HCT116 (cell line): ENCODE measurements at regions not wholly inside any gene's neighbourhood (a gene's known extent, or its start where the extent isn't known, plus 50 kb on each side); places are given as distances from the start of the nearest gene placed in this dataset.

Experiments
- ATAC-seq: fragments of 200-7000 bp; cut with Tn5 transposase; 2 replicates; pipeline ENCODE4 v1.9.1; 2020; ENCODE audit warnings: mild to moderate bottlenecking, moderate library complexity
- BruUV-seq: library from RNA; stranded (reverse); fragments of 400-500 nt; replicated peaks from 2 replicates; lab custom pipeline; 2021; lab: Mats Ljungman, UMichigan
- CTCF ChIA-PET: fragments of 300-600 bp; sonication (Branson Sonifier 250); formaldehyde crosslinking; loops from one replicate; lab custom pipeline; 2021; ENCODE audit warnings: antibody characterized with exemption; lab: Charles Lee
- POLR2A ChIA-PET: fragments of 300-600, 350-600 bp; sonication (Branson Sonifier 250); formaldehyde crosslinking; loops from one replicate; lab custom pipeline; 2021; ENCODE audit warnings: antibody characterized with exemption; lab: Charles Lee
- RAD21 ChIA-PET, 2 experiments: fragments of 300-600 bp; sonication (Branson Sonifier 250); formaldehyde crosslinking; loops; one replicate each; lab custom pipeline; 2023; ENCODE audit warnings: low total read pairs in 2 of 2; ENCODE audit not compliant: uncharacterized antibody in 2 of 2, unreplicated experiment in 2 of 2, low non-redundant PET in 1 of 2; lab: Charles Lee
- DNase-seq: peaks from one replicate; pipeline ENCODE4 v3.0.0-alpha.2; 2010; ENCODE audit warnings: low read depth, low spot score
- H2AFZ ChIP-seq: fragments of 200-600 bp; shearing (Covaris generic), sonication (generic); 2 replicates; pipeline ENCODE4 v1.6.1; 2017; ENCODE audit warnings: low read depth, mixed run types, mixed read lengths, antibody characterized with exemption, low read length; ENCODE audit not compliant: poor library complexity, severe bottlenecking
- H3K27ac ChIP-seq: 2 replicates; pipeline ENCODE4 v1.5.1; 2012; ENCODE audit warnings: low read depth, low read length
- H3K27me3 ChIP-seq: fragments of 200-600 bp; sonication (generic); 2 replicates; pipeline ENCODE4 v1.6.1; 2016; ENCODE audit warnings: mixed run types, low read length, mixed read lengths; ENCODE audit not compliant: insufficient read depth
- H3K36me3 ChIP-seq, 2 experiments: fragments of 200-500 bp in 1 of 2; fragments of 200-600 bp in 1 of 2; sonication (Bioruptor generic) in 1 of 2; sonication (generic) in 1 of 2; 2 replicates each; pipeline versions ENCODE4 v1.5.1 to v1.6.1; 2014 to 2016; ENCODE audit warnings: low read length in 2 of 2, inconsistent platforms in 1 of 2, mixed read lengths in 1 of 2, mixed run types in 1 of 2; ENCODE audit not compliant: insufficient read depth in 2 of 2, control insufficient read depth in 1 of 2
- H3K4me1 ChIP-seq, 2 experiments: fragments of 200-600 bp in 1 of 2; sonication (generic) in 1 of 2; 2 replicates each; pipeline versions ENCODE4 v1.5.1 to v1.6.1; 2012 to 2017; ENCODE audit warnings: low read length in 2 of 2, inconsistent platforms in 1 of 2, mild to moderate bottlenecking in 1 of 2, mixed read lengths in 1 of 2, mixed run types in 1 of 2, moderate library complexity in 1 of 2; ENCODE audit not compliant: insufficient read depth in 2 of 2, control insufficient read depth in 1 of 2
- H3K4me2 ChIP-seq: fragments of 200-600 bp; sonication (generic); 2 replicates; pipeline ENCODE4 v1.6.1; 2017; ENCODE audit warnings: mixed run types, low read length, mixed read lengths
- H3K4me3 ChIP-seq, 2 experiments: fragments of 200-600 bp in 1 of 2; sonication (generic) in 1 of 2; replicated peaks in 1 of 2; 2 replicates each; pipeline ENCODE4 v1.5.1; 2011 to 2016; ENCODE audit warnings: low read length in 2 of 2, control low read depth in 1 of 2, low read depth in 1 of 2, mild to moderate bottlenecking in 1 of 2, mixed read lengths in 1 of 2, mixed run types in 1 of 2
- H3K79me2 ChIP-seq: fragments of 200-600 bp; sonication (generic); 2 replicates; pipeline ENCODE4 v1.6.1; 2017; ENCODE audit warnings: mild to moderate bottlenecking, mixed run types, low read length, moderate library complexity, mixed read lengths; ENCODE audit not compliant: insufficient read depth
- H3K9ac ChIP-seq: fragments of 200-600 bp; sonication (generic); 2 replicates; pipeline ENCODE4 v1.6.1; 2016; ENCODE audit warnings: low read length, mixed read lengths
- H3K9me2 ChIP-seq: fragments of 200-600 bp; sonication (generic), shearing (Covaris generic); 2 replicates; pipeline ENCODE4 v1.6.1; 2017; ENCODE audit warnings: mixed run types, mild to moderate bottlenecking, moderate library complexity; ENCODE audit not compliant: insufficient read depth
- H3K9me3 ChIP-seq, 2 experiments: fragments of 200-500 bp in 1 of 2; fragments of 200-600 bp in 1 of 2; sonication (Bioruptor generic) in 1 of 2; sonication (generic) in 1 of 2; 2 replicates each; pipeline ENCODE4 v1.6.1; 2014 to 2017; ENCODE audit warnings: low read length in 2 of 2, mixed read lengths in 2 of 2, inconsistent platforms in 1 of 2, low read depth in 1 of 2, mild to moderate bottlenecking in 1 of 2, mixed run types in 1 of 2, moderate library complexity in 1 of 2; ENCODE audit not compliant: control insufficient read depth in 1 of 2, insufficient read depth in 1 of 2
- H4K20me1 ChIP-seq: fragments of 200-600 bp; sonication (generic), shearing (Covaris generic); 2 replicates; pipeline ENCODE4 v1.6.1; 2017; ENCODE audit warnings: mixed run types, mild to moderate bottlenecking, moderate library complexity; ENCODE audit not compliant: insufficient read depth
- POLR2AphosphoS5 ChIP-seq: IDR thresholded peaks from 2 replicates; pipeline ENCODE4 v1.6.1; 2011; ENCODE audit warnings: mild to moderate bottlenecking, low read depth, low read length, moderate library complexity
- SRF ChIP-seq: IDR thresholded peaks from 2 replicates; pipeline ENCODE4 v1.6.1; 2012; ENCODE audit warnings: low read depth
- YY1 ChIP-seq: IDR thresholded peaks from 2 replicates; pipeline ENCODE4 v1.6.1; 2011; ENCODE audit warnings: low read length, low read depth, moderate library complexity, mild to moderate bottlenecking; ENCODE audit not compliant: insufficient replicate concordance; ENCODE audit errors: extremely low read depth
- ZNF274 ChIP-seq: fragments of 200-500 bp; sonication (Bioruptor generic); IDR thresholded peaks from 2 replicates; pipeline ENCODE4 v1.6.1; 2014; ENCODE audit warnings: mild to moderate bottlenecking, low read depth, low read length, inconsistent platforms
- intact Hi-C: fragments of 100-400 bp; cut with micrococcal nuclease; formaldehyde crosslinking; loops from 2 replicates; pipeline ENCODE4 v1.10.0; 2022

- no peaks in the 10 kb centered on the region for H3K4me1 ChIP-seq
- ChIA-PET RAD21 (no interaction called here), CTCF (no interaction called here), POLR2A (no interaction called here)
- H4K20me1 ChIP-seq: no peaks in the 10 kb centered on the region
- DNase-seq (no peak), ATAC-seq (no peak)
- H3K9me2 ChIP-seq: no peaks in the 10 kb centered on the region
- H3K36me3 ChIP-seq: no peaks in the 10 kb centered on the region
- H3K27me3 ChIP-seq: no peaks in the 10 kb centered on the region
- intact Hi-C loops: no loop called here
- TF ChIP-seq YY1: no peak
- no peak for TF ChIP-seq ZNF274
- TF ChIP-seq SRF: no peak
- H3K9me3 ChIP-seq: no peaks in the 10 kb centered on the region
- H2AFZ ChIP-seq: no peak overlapping the region
- H3K9ac ChIP-seq: no peak overlapping the region
- no peak overlapping the region for H3K4me3 ChIP-seq
- BruUV-seq: no TSS peak
- no peak overlapping the region for H3K27ac ChIP-seq
- no peaks in the 10 kb centered on the region for H3K79me2 ChIP-seq
- no peak overlapping the region for H3K4me2 ChIP-seq
These were observed 384.3 kb upstream of the ACTRT1 start for GRCh38 chrX:128436397-128437103.

GRCh38 chrX:128425546-128425945, 373.3 kb upstream of the ACTRT1 start:
- H3K9me2 ChIP-seq: no peaks in the 10 kb centered on the region
- intact Hi-C loops: no loop called here
- POLR2A ChIA-PET: no interaction called here
- CTCF ChIA-PET: no interaction called here
- BruUV-seq: no TSS peak
- no peak overlapping the region for H2AFZ ChIP-seq
- no peak overlapping the region for H3K4me3 ChIP-seq
- no peak overlapping the region for H3K4me2 ChIP-seq
- H3K79me2 ChIP-seq: no peaks in the 10 kb centered on the region
- H3K27me3 ChIP-seq: no peaks in the 10 kb centered on the region
- no peaks in the 10 kb centered on the region for H3K4me1 ChIP-seq
- no peak overlapping the region for H3K9ac ChIP-seq
- DNase-seq (no peak), ATAC-seq (no peak)
- H4K20me1 ChIP-seq: no peaks in the 10 kb centered on the region
- RAD21 ChIA-PET: no interaction called here
- no peaks in the 10 kb centered on the region for H3K36me3 ChIP-seq
- no peak overlapping the region for H3K27ac ChIP-seq
- no peaks in the 10 kb centered on the region for H3K9me3 ChIP-seq
- no peak for TF ChIP-seq POLR2AphosphoS5
